HK-2 (cell line): ENCODE measurements at regions not wholly inside any gene's neighbourhood (a gene's known extent, or its start where the extent isn't known, plus 50 kb on each side); places are given as distances from the start of the nearest gene placed in this dataset.

ENCODE experiments used
- DNase-seq: peaks from one replicate; pipeline ENCODE4 v3.0.0-alpha.2; 2018; ENCODE audit not compliant: unreplicated experiment

GRCh38 chr1:234778221-234779159 lies 168.5 kb upstream of the IRF2BP2 start:
- DNase-seq = no peak

- DNase-seq = no peak
Observed at GRCh38 chr1:234777856-234778220, 167.9 kb upstream of the IRF2BP2 start.

GRCh38 chr1:234776876-234777855 lies 167.2 kb upstream of the IRF2BP2 start:
- DNase-seq = no peak

GRCh38 chr1:234776256-234776875 lies 166.4 kb upstream of the IRF2BP2 start:
- no peak for DNase-seq

- no peak for DNase-seq
Observed at GRCh38 chr1:234775477-234776246, 165.7 kb upstream of the IRF2BP2 start.

- DNase-seq = no peak
Observed at GRCh38 chr1:234774971-234775370, 165.0 kb upstream of the IRF2BP2 start.

GRCh38 chr1:234773936-234774677 lies 164.1 kb upstream of the IRF2BP2 start:
- no peak for DNase-seq

- DNase-seq = peak; percentile 93
Observed at GRCh38 chr1:234772345-234773147, 162.6 kb upstream of the IRF2BP2 start.

- DNase-seq = no peak
Observed at GRCh38 chr1:234771642-234772344, 161.8 kb upstream of the IRF2BP2 start.

- DNase-seq = no peak
Observed at GRCh38 chr1:234770924-234771540, 161.1 kb upstream of the IRF2BP2 start.

- no peak for DNase-seq
Observed at GRCh38 chr1:234769986-234770795, 160.2 kb upstream of the IRF2BP2 start.

GRCh38 chr1:234769284-234769985 lies 159.5 kb upstream of the IRF2BP2 start:
- no peak for DNase-seq

GRCh38 chr1:234768569-234769283 lies 158.7 kb upstream of the IRF2BP2 start:
- DNase-seq = no peak

GRCh38 chr1:234768171-234768568 lies 158.2 kb upstream of the IRF2BP2 start:
- no peak for DNase-seq

GRCh38 chr1:234765672-234766071 lies 155.7 kb upstream of the IRF2BP2 start:
- DNase-seq = no peak

GRCh38 chr1:234765181-234765580 lies 155.2 kb upstream of the IRF2BP2 start:
- DNase-seq = no peak
